Activated CD4-positive, alpha-beta memory T cell treated with anti-CD3 and anti-CD28 coated beads for 36 hours (primary cell): ENCODE measurements at regions not wholly inside any gene's neighbourhood (a gene's known extent, or its start where the extent isn't known, plus 50 kb on each side); places are given as distances from the start of the nearest gene placed in this dataset.

Source experiments
- CTCF ChIA-PET: fragments of 350-600 bp; sonication (Branson Sonifier 250); formaldehyde crosslinking; loops from one replicate; lab custom pipeline; 2021; ENCODE audit warnings: antibody characterized with exemption, inconsistent platforms; lab: Charles Lee
- POLR2A ChIA-PET: fragments of 350-600 bp; sonication (Branson Sonifier 250); formaldehyde crosslinking; loops from one replicate; lab custom pipeline; 2021; ENCODE audit warnings: antibody characterized with exemption; lab: Charles Lee
- DNase-seq: peaks from one replicate; pipeline ENCODE4 v3.0.0-alpha.2; 2020
- H3K27ac Mint-ChIP-seq: one replicate; pipeline ENCODE4 v1.8.0; 2021; ENCODE audit warnings: mixed read lengths
- H3K27me3 Mint-ChIP-seq: one replicate; pipeline ENCODE4 v1.8.0; 2021; ENCODE audit warnings: mixed read lengths
- H3K36me3 Mint-ChIP-seq: one replicate; pipeline ENCODE4 v1.8.0; 2021; ENCODE audit warnings: mixed read lengths
- H3K4me1 Mint-ChIP-seq: one replicate; pipeline ENCODE4 v1.8.0; 2021; ENCODE audit warnings: low read depth, mixed read lengths
- H3K4me3 Mint-ChIP-seq: one replicate; pipeline ENCODE4 v1.8.0; 2021; ENCODE audit warnings: mild to moderate bottlenecking, mixed read lengths
- H3K9me3 Mint-ChIP-seq: one replicate; pipeline ENCODE4 v1.8.0; 2021; ENCODE audit warnings: mixed read lengths
- intact Hi-C: fragments of 100-400 bp; cut with micrococcal nuclease; formaldehyde crosslinking; loops from one replicate; pipeline ENCODE4 v1.15.1; 2023

- intact Hi-C loops: no loop called here
- peaks cover 21% of the 10 kb centered on the region for H3K9me3 Mint-ChIP-seq
- H3K36me3 Mint-ChIP-seq: no peaks in the 10 kb centered on the region
- no peak overlapping the region for H3K4me3 Mint-ChIP-seq
- DNase-seq: no peak
- H3K27me3 Mint-ChIP-seq: no peaks in the 10 kb centered on the region
- POLR2A ChIA-PET: no interaction called here
- H3K4me1 Mint-ChIP-seq: no peaks in the 10 kb centered on the region
- no peak overlapping the region for H3K27ac Mint-ChIP-seq
- CTCF ChIA-PET: no interaction called here
Observed at GRCh38 chr2:52571380-52572347, 1195.9 kb upstream of the CHAC2 start.

- no peaks in the 10 kb centered on the region for H3K36me3 Mint-ChIP-seq
- ChIA-PET CTCF (no interaction called here), POLR2A (no interaction called here)
- intact Hi-C loops: no loop called here
- H3K27me3 Mint-ChIP-seq: no peaks in the 10 kb centered on the region
- no peak for DNase-seq
- no peak overlapping the region for H3K27ac Mint-ChIP-seq
- H3K9me3 Mint-ChIP-seq: peaks cover 21% of the 10 kb centered on the region
- no peaks in the 10 kb centered on the region for H3K4me1 Mint-ChIP-seq
- H3K4me3 Mint-ChIP-seq: no peak overlapping the region
Observed at GRCh38 chr2:52570716-52571115, 1196.9 kb upstream of the CHAC2 start.

- POLR2A ChIA-PET: no interaction called here
- H3K4me3 Mint-ChIP-seq: no peak overlapping the region
- H3K4me1 Mint-ChIP-seq: no peaks in the 10 kb centered on the region
- CTCF ChIA-PET: no interaction called here
- no peaks in the 10 kb centered on the region for H3K36me3 Mint-ChIP-seq
- H3K27ac Mint-ChIP-seq: no peak overlapping the region
- intact Hi-C loops: no loop called here
- no peaks in the 10 kb centered on the region for H3K27me3 Mint-ChIP-seq
- DNase-seq: no peak
- H3K9me3 Mint-ChIP-seq: peaks cover 3% of the 10 kb centered on the region
Observed at GRCh38 chr2:52563151-52563550, 1204.5 kb upstream of the CHAC2 start.

- Mint-ChIP-seq H3K27ac (no peak overlapping the region), H3K9me3 (peaks cover 3% of the 10 kb centered on the region), H3K36me3 (no peaks in the 10 kb centered on the region), H3K27me3 (no peaks in the 10 kb centered on the region), H3K4me3 (no peak overlapping the region), H3K4me1 (no peaks in the 10 kb centered on the region)
- ChIA-PET POLR2A (no interaction called here), CTCF (no interaction called here)
- intact Hi-C loops: no loop called here
- no peak for DNase-seq
Observed at GRCh38 chr2:52558265-52558664, 1209.3 kb upstream of the CHAC2 start.

- Mint-ChIP-seq H3K4me3 (no peak overlapping the region), H3K27me3 (no peaks in the 10 kb centered on the region), H3K9me3 (no peaks in the 10 kb centered on the region), H3K4me1 (no peaks in the 10 kb centered on the region), H3K36me3 (no peaks in the 10 kb centered on the region), H3K27ac (no peak overlapping the region)
- intact Hi-C loops: no loop called here
- CTCF ChIA-PET: no interaction called here
- DNase-seq: no peak
- POLR2A ChIA-PET: no interaction called here
Observed at GRCh38 chr2:52542297-52542696, 1225.3 kb upstream of the CHAC2 start.

- POLR2A ChIA-PET: no interaction called here
- no peaks in the 10 kb centered on the region for H3K9me3 Mint-ChIP-seq
- no peak overlapping the region for H3K27ac Mint-ChIP-seq
- H3K4me1 Mint-ChIP-seq: no peaks in the 10 kb centered on the region
- H3K4me3 Mint-ChIP-seq: no peak overlapping the region
- H3K27me3 Mint-ChIP-seq: no peaks in the 10 kb centered on the region
- DNase-seq: no peak
- CTCF ChIA-PET: no interaction called here
- intact Hi-C loops: no loop called here
- H3K36me3 Mint-ChIP-seq: no peaks in the 10 kb centered on the region
Observed at GRCh38 chr2:52539026-52539970, 1228.3 kb upstream of the CHAC2 start.

GRCh38 chr2:52537588-52537987 is 1230.0 kb upstream of the CHAC2 start:
- Mint-ChIP-seq H3K4me3 (no peak overlapping the region), H3K9me3 (no peaks in the 10 kb centered on the region), H3K27ac (no peak overlapping the region), H3K27me3 (no peaks in the 10 kb centered on the region), H3K36me3 (no peaks in the 10 kb centered on the region), H3K4me1 (no peaks in the 10 kb centered on the region)
- CTCF ChIA-PET: no interaction called here
- intact Hi-C loops: no loop called here
- POLR2A ChIA-PET: no interaction called here
- DNase-seq: no peak

- DNase-seq: no peak
- Mint-ChIP-seq H3K4me1 (no peaks in the 10 kb centered on the region), H3K36me3 (no peaks in the 10 kb centered on the region), H3K4me3 (no peak overlapping the region), H3K27me3 (no peaks in the 10 kb centered on the region), H3K9me3 (no peaks in the 10 kb centered on the region), H3K27ac (no peak overlapping the region)
- POLR2A ChIA-PET: no interaction called here
- CTCF ChIA-PET: no interaction called here
- intact Hi-C loops: no loop called here
Observed at GRCh38 chr2:52536929-52537460, 1230.6 kb upstream of the CHAC2 start.

GRCh38 chr2:52532956-52533355 is 1234.6 kb upstream of the CHAC2 start:
- H3K27me3 Mint-ChIP-seq: no peaks in the 10 kb centered on the region
- H3K36me3 Mint-ChIP-seq: no peaks in the 10 kb centered on the region
- intact Hi-C loops: no loop called here
- POLR2A ChIA-PET: no interaction called here
- no peak overlapping the region for H3K27ac Mint-ChIP-seq
- CTCF ChIA-PET: no interaction called here
- no peak for DNase-seq
- no peaks in the 10 kb centered on the region for H3K4me1 Mint-ChIP-seq
- no peak overlapping the region for H3K4me3 Mint-ChIP-seq
- no peaks in the 10 kb centered on the region for H3K9me3 Mint-ChIP-seq

GRCh38 chr2:52526735-52527134 is 1240.9 kb upstream of the CHAC2 start:
- DNase-seq: no peak
- Mint-ChIP-seq H3K4me1 (no peaks in the 10 kb centered on the region), H3K4me3 (no peak overlapping the region), H3K27ac (no peak overlapping the region), H3K9me3 (no peaks in the 10 kb centered on the region), H3K36me3 (no peaks in the 10 kb centered on the region), H3K27me3 (no peaks in the 10 kb centered on the region)
- intact Hi-C loops: no loop called here
- POLR2A ChIA-PET: no interaction called here
- CTCF ChIA-PET: no interaction called here

GRCh38 chr2:52520644-52521043 is 1247.0 kb upstream of the CHAC2 start:
- ChIA-PET POLR2A (no interaction called here), CTCF (no interaction called here)
- Mint-ChIP-seq H3K36me3 (no peaks in the 10 kb centered on the region), H3K27me3 (no peaks in the 10 kb centered on the region), H3K4me3 (no peak overlapping the region), H3K27ac (no peak overlapping the region), H3K4me1 (no peaks in the 10 kb centered on the region), H3K9me3 (no peaks in the 10 kb centered on the region)
- intact Hi-C loops: no loop called here
- no peak for DNase-seq

GRCh38 chr2:52518678-52519077 is 1248.9 kb upstream of the CHAC2 start:
- CTCF ChIA-PET: no interaction called here
- Mint-ChIP-seq H3K27me3 (no peaks in the 10 kb centered on the region), H3K4me1 (no peaks in the 10 kb centered on the region), H3K9me3 (no peaks in the 10 kb centered on the region), H3K4me3 (no peak overlapping the region), H3K36me3 (no peaks in the 10 kb centered on the region), H3K27ac (no peak overlapping the region)
- POLR2A ChIA-PET: no interaction called here
- DNase-seq: no peak
- intact Hi-C loops: no loop called here
